SK-N-SH treated with all-trans-retinoic acid at 6 μM for 48 hours (cell line): ENCODE measurements at regions not wholly inside any gene's neighbourhood (a gene's known extent, or its start where the extent isn't known, plus 50 kb on each side); places are given as distances from the start of the nearest gene placed in this dataset.

ENCODE experiments used
- ARNTL ChIP-seq: fragments of 450-650 bp; formaldehyde crosslinking; IDR thresholded peaks from 2 replicates; pipeline ENCODE4 v1.5.0; 2020; ENCODE audit warnings: low read depth, mild to moderate bottlenecking, moderate library complexity, borderline replicate concordance
- PATZ1 ChIP-seq: fragments of 250-450 bp; sonication (Bioruptor Pico); IDR thresholded peaks from 2 replicates; pipeline ENCODE4 v1.8.0; 2020; ENCODE audit warnings: mild to moderate bottlenecking, moderate library complexity, borderline replicate concordance
- POU6F1 ChIP-seq: fragments of 250-450 bp; sonication (Bioruptor Pico); IDR thresholded peaks from 2 replicates; pipeline ENCODE4 v1.8.0; 2021; ENCODE audit warnings: low read depth, mild to moderate bottlenecking, moderate library complexity, borderline replicate concordance
- PPARA ChIP-seq: fragments of 250-450 bp; sonication (Bioruptor Pico); IDR thresholded peaks from 2 replicates; pipeline ENCODE4 v1.5.0; 2020; ENCODE audit warnings: mild to moderate bottlenecking, borderline replicate concordance
- ZC3H10 ChIP-seq: fragments of 250-450 bp; sonication (Bioruptor Pico); IDR thresholded peaks from 2 replicates; pipeline ENCODE4 v1.5.1; 2021; ENCODE audit warnings: mild to moderate bottlenecking, moderate library complexity
- ZFP30 ChIP-seq: fragments of 450-650 bp; formaldehyde crosslinking; IDR thresholded peaks from 2 replicates; pipeline ENCODE4 v1.5.0; 2022; ENCODE audit warnings: mild to moderate bottlenecking, moderate library complexity
- ZNF8 ChIP-seq: fragments of 450-650 bp; formaldehyde crosslinking; IDR thresholded peaks from 2 replicates; pipeline ENCODE4 v1.5.0; 2020; ENCODE audit warnings: mild to moderate bottlenecking, moderate library complexity

- TF ChIP-seq ARNTL (CRISPR knock-in tag) (no peak), ZNF8 (CRISPR knock-in tag) (no peak), ZC3H10 (CRISPR knock-in tag) (no peak), PPARA (CRISPR knock-in tag) (no peak), PATZ1 (no peak), POU6F1 (CRISPR knock-in tag) (no peak), ZFP30 (CRISPR knock-in tag) (no peak)
Observed at GRCh38 chr4:43918377-43918776, 530.2 kb downstream of the KCTD8 start.
